HEK293 (cell line): ENCODE measurements at regions not wholly inside any gene's neighbourhood (a gene's known extent, or its start where the extent isn't known, plus 50 kb on each side); places are given as distances from the start of the nearest gene placed in this dataset.

Source experiments
- CTCF ChIA-PET: fragments of 350-600 bp; formaldehyde crosslinking; extraction: SDS; loops from one replicate; lab custom pipeline; 2021; ENCODE audit warnings: antibody characterized with exemption; lab: Yijun Ruan, JAX
- POLR2A ChIA-PET: fragments of 300-600 bp; formaldehyde crosslinking; extraction: SDS; loops from one replicate; lab custom pipeline; 2020; ENCODE audit warnings: antibody characterized with exemption, inconsistent platforms; lab: Yijun Ruan, JAX
- H3K27ac ChIP-seq: fragments of 200-500 bp; sonication (Bioruptor generic); 2 replicates; pipeline ENCODE4 v1.5.1; 2014; ENCODE audit warnings: low read depth, low read length, control low read depth, inconsistent platforms; ENCODE audit errors: extremely low read depth
- H3K36me3 ChIP-seq, 2 experiments: fragments of 200-500 bp in 1 of 2; sonication (Bioruptor generic) in 1 of 2; 1 replicate in 1 of 2; 2 replicates in 1 of 2; pipeline ENCODE4 v1.5.1; 2014 to 2017; ENCODE audit warnings: inconsistent platforms in 2 of 2, low read length in 2 of 2; ENCODE audit not compliant: control insufficient read depth in 2 of 2, insufficient read depth in 1 of 2
- H3K4me1 ChIP-seq: fragments of 200-500 bp; sonication (Bioruptor generic); 2 replicates; pipeline ENCODE4 v1.5.1; 2014; ENCODE audit warnings: mild to moderate bottlenecking, low read length, inconsistent platforms; ENCODE audit not compliant: control insufficient read depth, insufficient read depth
- H3K4me3 ChIP-seq: 2 replicates; pipeline ENCODE4 v1.5.1; 2011; ENCODE audit warnings: low read depth, mild to moderate bottlenecking, control low read depth, low read length, moderate library complexity
- H3K9me3 ChIP-seq: fragments of 200-500 bp; sonication (Bioruptor generic); 2 replicates; pipeline ENCODE4 v1.5.1; 2014; ENCODE audit warnings: low read depth, low read length, inconsistent platforms; ENCODE audit not compliant: control insufficient read depth, insufficient read depth
- GLI4 ChIP-seq: fragments of 450-650 bp; formaldehyde crosslinking; IDR thresholded peaks from 2 replicates; pipeline ENCODE4 v1.5.1; 2016; ENCODE audit warnings: missing biosample characterization, missing genetic modification characterization
- IKZF3 ChIP-seq: fragments of 450-650 bp; IDR thresholded peaks from 2 replicates; pipeline ENCODE4 v1.5.0; 2018; ENCODE audit warnings: missing biosample characterization, mild to moderate bottlenecking, missing genetic modification characterization, moderate library complexity
- OSR2 ChIP-seq: fragments of 450-650 bp; formaldehyde crosslinking; IDR thresholded peaks from 2 replicates; pipeline ENCODE4 v1.5.1; 2016; ENCODE audit warnings: missing biosample characterization, missing genetic modification characterization
- YY2 ChIP-seq: fragments of 450-650 bp; formaldehyde crosslinking; IDR thresholded peaks from 2 replicates; pipeline ENCODE4 v1.5.1; 2016; ENCODE audit warnings: missing biosample characterization, missing genetic modification characterization
- ZBTB17 ChIP-seq: fragments of 450-650 bp; formaldehyde crosslinking; IDR thresholded peaks from 2 replicates; pipeline ENCODE4 v1.5.1; 2016; ENCODE audit warnings: missing biosample characterization, missing genetic modification characterization
- ZBTB48 ChIP-seq: fragments of 450-650 bp; formaldehyde crosslinking; IDR thresholded peaks from 2 replicates; pipeline ENCODE4 v1.5.1; 2016; ENCODE audit warnings: missing biosample characterization, missing genetic modification characterization
- ZNF157 ChIP-seq: fragments of 450-650 bp; formaldehyde crosslinking; IDR thresholded peaks from 2 replicates; pipeline ENCODE4 v1.5.1; 2016; ENCODE audit warnings: missing biosample characterization, missing genetic modification characterization
- ZNF37A ChIP-seq: fragments of 450-650 bp; IDR thresholded peaks from 2 replicates; pipeline ENCODE4 v1.5.1; 2018; ENCODE audit warnings: missing biosample characterization, missing genetic modification characterization
- ZNF510 ChIP-seq: fragments of 450-650 bp; formaldehyde crosslinking; IDR thresholded peaks from 2 replicates; pipeline ENCODE4 v1.5.1; 2018; ENCODE audit warnings: mild to moderate bottlenecking, missing genetic modification characterization, missing biosample characterization; ENCODE audit not compliant: insufficient replicate concordance
- ZNF621 ChIP-seq: fragments of 450-650 bp; formaldehyde crosslinking; IDR thresholded peaks from 2 replicates; pipeline ENCODE4 v1.5.1; 2017; ENCODE audit warnings: missing biosample characterization, missing genetic modification characterization
- TF ChIP-seq, protein P1 (sequence below): fragments of 450-650 bp; formaldehyde crosslinking; IDR thresholded peaks from 2 replicates; pipeline ENCODE4 v1.5.1; 2016; ENCODE audit warnings: missing biosample characterization, missing genetic modification characterization
- TF ChIP-seq, protein P2 (sequence below): fragments of 450-650 bp; formaldehyde crosslinking; IDR thresholded peaks from 2 replicates; pipeline ENCODE4 v1.5.1; 2016; ENCODE audit warnings: missing biosample characterization, missing genetic modification characterization
- TF ChIP-seq, protein P3 (sequence below): fragments of 450-650 bp; formaldehyde crosslinking; IDR thresholded peaks from 2 replicates; pipeline ENCODE4 v1.5.1; 2016; ENCODE audit warnings: missing biosample characterization, missing genetic modification characterization
- TF ChIP-seq, protein P4 (sequence below): fragments of 450-650 bp; formaldehyde crosslinking; IDR thresholded peaks from 2 replicates; pipeline ENCODE4 v1.5.1; 2016; ENCODE audit warnings: missing biosample characterization, missing genetic modification characterization, low read depth

DNA sequence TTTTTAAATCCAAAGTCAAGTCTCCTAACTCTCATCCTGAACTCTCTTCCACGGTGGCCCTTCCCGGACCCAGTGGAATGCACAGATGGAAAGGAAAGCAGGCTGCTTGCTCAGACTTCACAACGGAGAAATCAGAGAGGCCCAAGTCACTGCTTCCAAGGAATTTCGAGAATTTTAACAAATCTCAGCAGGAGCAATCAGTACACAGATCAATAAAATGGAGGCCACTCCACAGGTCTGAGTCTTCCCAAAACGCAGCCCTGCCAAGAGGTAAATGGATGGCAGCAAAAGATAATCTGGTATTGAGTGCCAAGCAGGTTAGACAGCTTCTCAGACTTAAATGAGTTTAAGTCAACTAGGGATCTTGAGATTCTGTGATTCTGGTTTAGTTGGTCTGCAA, 81.1 kb upstream of the TIAM1 start:
- Histone ChIP-seq H3K27ac (no peak overlapping the region), H3K36me3 (peaks cover 0 to 5% of the 10 kb centered on the region in 2 experiments; a peak in 1 of 3 replicates), H3K4me1 (no peaks in the 10 kb centered on the region), H3K4me3 (no peak overlapping the region), H3K9me3 (no peaks in the 10 kb centered on the region)
- TF ChIP-seq OSR2 (tag by site-specific recombination) (no peak), IKZF3 (0 out of 2 replicates have a peak, but pooled peaks have one; percentile 26)
- ChIA-PET CTCF (interaction anchor here (0.6 kb wide), 1 partner anchor 212 kb away, joined by 4 read pairs; no protein-coding TSS in a partner anchor), POLR2A (no interaction called here)

DNA sequence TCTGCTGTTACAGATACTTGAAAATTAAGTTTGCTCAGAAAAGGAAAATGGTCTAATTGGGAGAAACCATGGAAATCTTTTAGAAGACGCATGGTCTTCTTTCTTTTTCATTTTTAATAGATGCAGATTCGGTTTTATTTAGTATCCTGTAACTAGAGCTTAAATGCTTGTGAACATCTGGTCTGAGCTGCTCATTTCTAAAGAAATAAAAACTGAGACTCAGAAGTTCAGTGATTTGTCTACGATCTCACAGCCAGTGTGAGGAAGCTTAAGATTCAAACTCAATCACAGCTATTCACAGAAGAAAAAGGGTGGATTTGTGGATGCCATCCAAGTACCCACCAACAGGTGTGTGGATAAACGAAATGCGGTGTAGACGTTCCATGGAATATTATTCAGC, 80.0 kb upstream of the TIAM1 start:
- ChIA-PET CTCF (interaction anchor here (0.7 to 1.6 kb wide), 2 partner anchors 76 to 157 kb away, joined by 3 read pairs; no protein-coding TSS in a partner anchor), POLR2A (interaction anchor here (0.5 kb wide), 1 partner anchor 137 kb away, joined by 3 read pairs; no protein-coding TSS in a partner anchor)
- Histone ChIP-seq H3K4me1 (no peaks in the 10 kb centered on the region), H3K27ac (no peak overlapping the region), H3K36me3 (peaks cover 0 to 4% of the 10 kb centered on the region in 2 experiments; a peak in 1 of 3 replicates), H3K9me3 (no peaks in the 10 kb centered on the region), H3K4me3 (no peak overlapping the region)
- TF ChIP-seq, protein P1, sequence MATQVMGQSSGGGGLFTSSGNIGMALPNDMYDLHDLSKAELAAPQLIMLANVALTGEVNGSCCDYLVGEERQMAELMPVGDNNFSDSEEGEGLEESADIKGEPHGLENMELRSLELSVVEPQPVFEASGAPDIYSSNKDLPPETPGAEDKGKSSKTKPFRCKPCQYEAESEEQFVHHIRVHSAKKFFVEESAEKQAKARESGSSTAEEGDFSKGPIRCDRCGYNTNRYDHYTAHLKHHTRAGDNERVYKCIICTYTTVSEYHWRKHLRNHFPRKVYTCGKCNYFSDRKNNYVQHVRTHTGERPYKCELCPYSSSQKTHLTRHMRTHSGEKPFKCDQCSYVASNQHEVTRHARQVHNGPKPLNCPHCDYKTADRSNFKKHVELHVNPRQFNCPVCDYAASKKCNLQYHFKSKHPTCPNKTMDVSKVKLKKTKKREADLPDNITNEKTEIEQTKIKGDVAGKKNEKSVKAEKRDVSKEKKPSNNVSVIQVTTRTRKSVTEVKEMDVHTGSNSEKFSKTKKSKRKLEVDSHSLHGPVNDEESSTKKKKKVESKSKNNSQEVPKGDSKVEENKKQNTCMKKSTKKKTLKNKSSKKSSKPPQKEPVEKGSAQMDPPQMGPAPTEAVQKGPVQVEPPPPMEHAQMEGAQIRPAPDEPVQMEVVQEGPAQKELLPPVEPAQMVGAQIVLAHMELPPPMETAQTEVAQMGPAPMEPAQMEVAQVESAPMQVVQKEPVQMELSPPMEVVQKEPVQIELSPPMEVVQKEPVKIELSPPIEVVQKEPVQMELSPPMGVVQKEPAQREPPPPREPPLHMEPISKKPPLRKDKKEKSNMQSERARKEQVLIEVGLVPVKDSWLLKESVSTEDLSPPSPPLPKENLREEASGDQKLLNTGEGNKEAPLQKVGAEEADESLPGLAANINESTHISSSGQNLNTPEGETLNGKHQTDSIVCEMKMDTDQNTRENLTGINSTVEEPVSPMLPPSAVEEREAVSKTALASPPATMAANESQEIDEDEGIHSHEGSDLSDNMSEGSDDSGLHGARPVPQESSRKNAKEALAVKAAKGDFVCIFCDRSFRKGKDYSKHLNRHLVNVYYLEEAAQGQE, result no peak
- TF ChIP-seq GLI4 (tag by site-specific recombination) (no peak), ZNF510 (tag by site-specific recombination) (no peak), ZBTB17 (tag by site-specific recombination) (no peak), ZNF621 (no peak), ZNF157 (no peak), ZBTB48 (no peak), ZNF37A (tag by site-specific recombination) (no peak)
- TF ChIP-seq, protein P2, sequence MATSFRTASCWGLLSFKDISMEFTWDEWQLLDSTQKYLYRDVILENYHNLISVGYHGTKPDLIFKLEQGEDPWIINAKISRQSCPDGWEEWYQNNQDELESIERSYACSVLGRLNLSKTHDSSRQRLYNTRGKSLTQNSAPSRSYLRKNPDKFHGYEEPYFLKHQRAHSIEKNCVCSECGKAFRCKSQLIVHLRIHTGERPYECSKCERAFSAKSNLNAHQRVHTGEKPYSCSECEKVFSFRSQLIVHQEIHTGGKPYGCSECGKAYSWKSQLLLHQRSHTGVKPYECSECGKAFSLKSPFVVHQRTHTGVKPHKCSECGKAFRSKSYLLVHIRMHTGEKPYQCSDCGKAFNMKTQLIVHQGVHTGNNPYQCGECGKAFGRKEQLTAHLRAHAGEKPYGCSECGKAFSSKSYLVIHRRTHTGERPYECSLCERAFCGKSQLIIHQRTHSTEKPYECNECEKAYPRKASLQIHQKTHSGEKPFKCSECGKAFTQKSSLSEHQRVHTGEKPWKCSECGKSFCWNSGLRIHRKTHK, result no peak
- TF ChIP-seq, protein P3, sequence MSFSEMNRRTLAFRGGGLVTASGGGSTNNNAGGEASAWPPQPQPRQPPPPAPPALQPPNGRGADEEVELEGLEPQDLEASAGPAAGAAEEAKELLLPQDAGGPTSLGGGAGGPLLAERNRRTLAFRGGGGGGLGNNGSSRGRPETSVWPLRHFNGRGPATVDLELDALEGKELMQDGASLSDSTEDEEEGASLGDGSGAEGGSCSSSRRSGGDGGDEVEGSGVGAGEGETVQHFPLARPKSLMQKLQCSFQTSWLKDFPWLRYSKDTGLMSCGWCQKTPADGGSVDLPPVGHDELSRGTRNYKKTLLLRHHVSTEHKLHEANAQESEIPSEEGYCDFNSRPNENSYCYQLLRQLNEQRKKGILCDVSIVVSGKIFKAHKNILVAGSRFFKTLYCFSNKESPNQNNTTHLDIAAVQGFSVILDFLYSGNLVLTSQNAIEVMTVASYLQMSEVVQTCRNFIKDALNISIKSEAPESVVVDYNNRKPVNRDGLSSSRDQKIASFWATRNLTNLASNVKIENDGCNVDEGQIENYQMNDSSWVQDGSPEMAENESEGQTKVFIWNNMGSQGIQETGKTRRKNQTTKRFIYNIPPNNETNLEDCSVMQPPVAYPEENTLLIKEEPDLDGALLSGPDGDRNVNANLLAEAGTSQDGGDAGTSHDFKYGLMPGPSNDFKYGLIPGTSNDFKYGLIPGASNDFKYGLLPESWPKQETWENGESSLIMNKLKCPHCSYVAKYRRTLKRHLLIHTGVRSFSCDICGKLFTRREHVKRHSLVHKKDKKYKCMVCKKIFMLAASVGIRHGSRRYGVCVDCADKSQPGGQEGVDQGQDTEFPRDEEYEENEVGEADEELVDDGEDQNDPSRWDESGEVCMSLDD (tag by site-specific recombination), result no peak

DNA sequence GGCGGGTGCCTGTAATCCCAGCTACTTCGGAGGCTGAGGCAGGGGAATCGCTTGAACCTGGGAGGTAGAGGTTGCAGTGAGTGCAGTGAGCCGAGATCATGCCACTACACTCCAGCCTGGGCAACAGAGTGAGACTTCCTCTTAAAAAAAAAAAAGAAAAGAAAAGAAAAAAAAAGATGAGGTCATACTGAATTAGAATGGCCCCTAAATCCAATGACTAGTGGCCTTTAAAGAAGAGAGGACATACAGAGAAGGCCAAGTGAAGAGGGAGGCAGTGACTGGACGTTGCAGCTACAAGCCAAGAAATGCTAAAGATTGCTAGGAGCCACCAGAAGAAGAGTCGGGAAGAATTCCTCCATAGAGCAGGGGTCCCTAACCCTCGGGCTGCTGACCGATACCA, 76.9 kb upstream of the TIAM1 start:
- no peaks in the 10 kb centered on the region; a peak in 1 of 3 replicates for H3K36me3 ChIP-seq
- no peaks in the 10 kb centered on the region for H3K4me1 ChIP-seq
- CTCF ChIA-PET, result interaction anchor here (0.6 to 1.3 kb wide), 3 partner anchors 75 to 183 kb away, joined by 3 to 4 read pairs (median 3); no protein-coding TSS in a partner anchor
- TF ChIP-seq YY2 (tag by site-specific recombination), result no peak
- no peak for TF ChIP-seq ZNF510 (tag by site-specific recombination)
- TF ChIP-seq, protein P4, sequence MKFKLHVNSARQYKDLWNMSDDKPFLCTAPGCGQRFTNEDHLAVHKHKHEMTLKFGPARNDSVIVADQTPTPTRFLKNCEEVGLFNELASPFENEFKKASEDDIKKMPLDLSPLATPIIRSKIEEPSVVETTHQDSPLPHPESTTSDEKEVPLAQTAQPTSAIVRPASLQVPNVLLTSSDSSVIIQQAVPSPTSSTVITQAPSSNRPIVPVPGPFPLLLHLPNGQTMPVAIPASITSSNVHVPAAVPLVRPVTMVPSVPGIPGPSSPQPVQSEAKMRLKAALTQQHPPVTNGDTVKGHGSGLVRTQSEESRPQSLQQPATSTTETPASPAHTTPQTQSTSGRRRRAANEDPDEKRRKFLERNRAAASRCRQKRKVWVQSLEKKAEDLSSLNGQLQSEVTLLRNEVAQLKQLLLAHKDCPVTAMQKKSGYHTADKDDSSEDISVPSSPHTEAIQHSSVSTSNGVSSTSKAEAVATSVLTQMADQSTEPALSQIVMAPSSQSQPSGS, result peak; percentile 92
- POLR2A ChIA-PET, result no interaction called here
- no peak overlapping the region for H3K4me3 ChIP-seq
- H3K27ac ChIP-seq, result no peak overlapping the region
- H3K9me3 ChIP-seq, result no peaks in the 10 kb centered on the region
